ENCODE measurements at regions not wholly inside any gene's neighbourhood (a gene's known extent, or its start where the extent isn't known, plus 50 kb on each side); places are given as distances from the start of the nearest gene placed in this dataset.

- no peak for TF ChIP-seq CTCF (conservative IDR thresholded peaks at IDR 0.05; ENCODE audit: low read depth, low read length)
- TF ChIP-seq POLR2A (IDR thresholded peaks at IDR 0.05; ENCODE audit: low read depth, low read length): no peak
- no peak for TF ChIP-seq SMC3 (IDR thresholded peaks at IDR 0.05; ENCODE audit: low read depth, low read length)
These were observed 880.4 kb downstream of the EFNB2 start for GRCh38 chr13:105655046-105655445.

Measured in IMR-90 (cell line).